GM12873 (cell line): ENCODE measurements at regions not wholly inside any gene's neighbourhood (a gene's known extent, or its start where the extent isn't known, plus 50 kb on each side); places are given as distances from the start of the nearest gene placed in this dataset.

Experiments used
- TF ChIP-seq, protein P1 (sequence below): IDR thresholded peaks from 2 replicates; pipeline ENCODE4 v1.5.1; 2012; ENCODE audit warnings: low read depth, mild to moderate bottlenecking, moderate library complexity, low read length, control low read depth; ENCODE audit not compliant: insufficient read depth; ENCODE audit errors: missing control alignments

DNA sequence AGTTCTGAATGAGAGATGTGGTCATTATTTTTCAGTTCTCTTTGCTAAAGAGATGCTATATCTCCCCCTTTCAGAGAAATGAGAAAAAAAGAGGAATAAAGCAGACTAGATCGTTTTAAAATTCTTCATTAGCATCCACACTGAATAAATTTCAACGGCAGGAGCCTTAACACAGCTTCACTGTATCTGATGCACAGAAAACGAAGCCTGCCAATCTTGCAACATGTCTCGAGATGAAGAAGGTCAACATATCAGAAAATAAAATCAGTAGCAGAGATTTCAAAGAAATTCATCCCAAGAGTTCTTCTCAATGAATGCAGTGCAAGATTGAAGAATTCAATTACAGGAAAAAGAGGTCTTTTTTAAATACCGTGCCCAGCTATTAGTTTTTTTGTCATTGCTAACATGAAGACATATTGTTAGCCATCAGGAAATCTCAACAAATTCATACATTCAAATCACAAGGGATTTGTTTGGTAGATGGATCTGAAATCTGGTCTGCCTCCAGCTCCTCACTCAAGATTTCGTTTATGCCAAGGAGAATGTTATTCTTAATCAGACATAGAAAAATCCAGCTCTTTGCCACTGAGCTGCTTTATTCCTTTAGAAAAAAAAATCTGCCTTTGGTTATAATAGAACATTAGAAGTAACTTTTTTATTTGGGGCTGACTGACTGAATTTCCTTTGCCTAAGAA lies 76.4 kb upstream of the DAB1 start:
- TF ChIP-seq, protein P1, sequence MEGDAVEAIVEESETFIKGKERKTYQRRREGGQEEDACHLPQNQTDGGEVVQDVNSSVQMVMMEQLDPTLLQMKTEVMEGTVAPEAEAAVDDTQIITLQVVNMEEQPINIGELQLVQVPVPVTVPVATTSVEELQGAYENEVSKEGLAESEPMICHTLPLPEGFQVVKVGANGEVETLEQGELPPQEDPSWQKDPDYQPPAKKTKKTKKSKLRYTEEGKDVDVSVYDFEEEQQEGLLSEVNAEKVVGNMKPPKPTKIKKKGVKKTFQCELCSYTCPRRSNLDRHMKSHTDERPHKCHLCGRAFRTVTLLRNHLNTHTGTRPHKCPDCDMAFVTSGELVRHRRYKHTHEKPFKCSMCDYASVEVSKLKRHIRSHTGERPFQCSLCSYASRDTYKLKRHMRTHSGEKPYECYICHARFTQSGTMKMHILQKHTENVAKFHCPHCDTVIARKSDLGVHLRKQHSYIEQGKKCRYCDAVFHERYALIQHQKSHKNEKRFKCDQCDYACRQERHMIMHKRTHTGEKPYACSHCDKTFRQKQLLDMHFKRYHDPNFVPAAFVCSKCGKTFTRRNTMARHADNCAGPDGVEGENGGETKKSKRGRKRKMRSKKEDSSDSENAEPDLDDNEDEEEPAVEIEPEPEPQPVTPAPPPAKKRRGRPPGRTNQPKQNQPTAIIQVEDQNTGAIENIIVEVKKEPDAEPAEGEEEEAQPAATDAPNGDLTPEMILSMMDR = no peak

DNA sequence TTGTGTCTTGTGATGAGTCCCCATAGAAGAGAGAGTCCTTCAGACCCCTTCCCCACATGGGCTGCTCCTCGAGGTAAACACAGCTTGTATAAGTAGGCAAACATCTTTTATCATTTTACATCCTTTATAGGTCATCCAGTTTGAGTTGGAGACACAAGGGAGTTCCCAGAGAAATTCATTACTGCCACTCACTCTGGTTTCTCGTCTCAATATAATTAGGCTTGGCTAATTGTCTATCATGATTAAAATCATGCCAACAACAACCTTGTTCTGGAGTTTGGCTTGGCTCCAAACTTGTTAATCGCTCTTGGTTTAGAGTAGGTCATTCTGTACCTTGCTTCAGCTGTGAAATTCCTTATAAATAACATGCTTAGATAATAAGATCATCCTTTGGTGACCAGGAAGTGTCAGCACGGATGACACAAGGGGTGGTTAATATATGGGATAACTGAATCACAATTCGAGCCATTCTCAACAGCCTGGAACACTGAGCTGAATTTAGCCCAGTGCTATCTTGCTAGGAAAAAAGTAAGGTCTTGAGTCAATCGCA lies 70.7 kb upstream of the DAB1 start:
- TF ChIP-seq, protein P1 = no peak

DNA sequence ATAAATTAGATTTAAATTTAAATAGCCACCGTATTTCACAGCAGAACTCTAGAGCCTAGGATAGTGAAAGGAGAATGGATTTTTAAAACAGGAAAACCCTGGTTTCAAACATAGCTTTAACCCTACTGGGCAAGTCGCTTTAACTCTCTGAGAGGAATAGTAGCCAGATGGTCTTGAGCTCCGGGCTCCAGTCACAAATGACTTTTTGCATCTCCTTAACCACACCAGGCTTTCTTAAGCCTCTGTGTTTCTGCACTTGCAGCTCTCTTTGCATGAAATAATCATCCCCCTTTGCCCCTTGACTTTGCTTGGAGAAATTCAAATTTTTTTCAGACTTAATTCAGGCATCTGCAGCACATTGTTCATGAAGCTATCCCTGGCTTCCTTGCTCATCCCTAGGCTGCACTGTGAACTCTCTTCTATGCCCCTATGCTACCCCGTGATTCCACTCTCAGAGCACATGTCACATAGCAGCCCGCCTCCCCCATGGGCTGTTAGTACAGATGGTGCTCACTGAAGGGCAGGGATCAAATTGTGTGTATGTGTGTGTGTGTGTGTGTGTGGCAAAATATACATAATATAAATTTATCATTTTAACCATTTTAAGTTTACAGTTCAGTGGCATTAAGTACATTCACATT lies 68.8 kb upstream of the DAB1 start:
- TF ChIP-seq, protein P1 = no peak

DNA sequence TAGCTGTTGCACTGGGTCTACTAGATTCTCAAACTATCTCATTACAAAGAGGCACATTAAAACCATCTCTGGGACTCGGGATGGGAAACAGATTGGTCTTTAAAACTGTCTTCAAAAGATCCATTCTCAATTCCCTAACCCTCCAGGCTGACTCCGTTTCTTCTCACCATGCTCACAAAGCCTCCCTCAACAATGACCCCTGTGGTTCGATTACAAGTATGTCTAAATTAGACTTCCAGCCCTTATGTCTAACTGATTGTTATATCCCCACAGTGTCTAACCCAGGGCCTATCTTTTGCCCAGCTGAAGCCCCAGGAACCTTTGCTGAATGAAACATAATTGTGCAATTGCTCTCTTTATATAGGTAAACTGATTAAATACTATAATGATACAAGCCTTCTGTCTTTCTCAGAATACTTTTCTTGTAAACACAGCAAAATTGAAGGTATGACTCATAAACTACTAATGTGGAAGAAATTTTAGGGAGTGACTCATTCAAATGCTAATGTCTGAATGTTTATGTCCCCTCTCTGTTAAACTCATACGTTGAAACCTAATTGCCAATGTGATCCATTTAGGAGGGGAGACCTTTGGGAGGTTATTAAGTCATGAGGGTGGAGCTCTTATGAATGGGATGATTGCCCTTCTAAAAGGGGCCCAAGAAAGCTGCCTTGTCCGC lies 65.6 kb upstream of the DAB1 start:
- TF ChIP-seq, protein P1 = no peak

DNA sequence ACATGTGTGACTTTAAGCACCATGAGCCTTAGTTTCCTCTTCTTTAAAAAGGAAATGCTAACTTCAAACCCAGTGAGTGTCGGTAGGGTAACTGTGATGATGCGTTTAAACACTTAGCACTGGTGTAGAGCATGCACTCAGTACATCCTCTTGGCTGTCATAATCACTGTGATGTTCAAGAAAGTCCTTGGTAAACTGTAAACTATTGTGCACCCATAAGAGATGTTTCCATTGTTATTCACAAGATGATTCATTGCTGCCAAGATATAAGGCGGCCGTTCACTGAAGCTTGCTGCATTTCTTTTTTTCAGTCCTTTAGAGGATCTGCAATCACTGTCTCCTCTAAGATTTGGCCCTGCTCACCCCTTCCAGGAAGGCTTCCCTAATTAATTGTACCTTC lies 61.8 kb upstream of the DAB1 start:
- TF ChIP-seq, protein P1 = no peak

DNA sequence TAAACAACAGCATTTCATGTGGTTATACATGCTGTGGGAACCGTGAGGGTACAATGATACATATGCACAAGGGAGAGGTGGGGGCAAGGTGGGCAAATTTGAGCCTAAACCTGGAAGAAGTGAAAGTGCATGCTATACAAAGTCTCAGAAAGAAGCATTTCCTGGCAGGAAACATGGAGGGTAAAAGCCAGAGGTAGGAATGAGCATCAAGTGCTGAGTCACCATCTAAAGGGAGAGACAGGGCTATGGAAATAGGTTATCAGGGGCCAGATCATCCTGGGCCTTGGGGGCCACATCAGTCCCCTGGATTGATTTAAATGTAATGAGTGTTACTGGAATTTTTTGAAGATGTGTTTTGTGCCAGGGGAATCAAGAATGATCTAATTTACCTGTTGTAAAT lies 60.1 kb upstream of the DAB1 start:
- TF ChIP-seq, protein P1 = no peak

DNA sequence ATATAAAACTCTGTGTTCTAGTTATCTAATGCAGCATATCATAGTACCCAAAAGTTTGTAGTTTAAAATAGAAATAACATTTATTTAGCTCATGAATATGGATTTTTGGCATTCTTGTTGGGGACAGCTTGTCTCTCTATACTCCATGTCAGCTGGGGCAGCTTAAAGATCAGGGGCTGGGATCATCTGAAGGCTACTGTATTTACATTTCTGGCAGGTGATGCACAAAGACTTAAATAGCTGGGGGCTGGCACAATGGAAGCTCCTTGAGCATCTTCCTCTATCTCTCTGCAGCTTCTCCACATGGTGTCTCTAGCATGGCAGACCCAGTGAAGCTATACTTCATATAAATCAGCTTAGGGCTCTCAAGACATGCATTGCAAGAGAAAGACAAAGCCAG lies 55.6 kb upstream of the DAB1 start:
- TF ChIP-seq, protein P1 = no peak
